Lung (tissue), 11 donors: ENCODE measurements at regions not wholly inside any gene's neighbourhood (a gene's known extent, or its start where the extent isn't known, plus 50 kb on each side); places are given as distances from the start of the nearest gene placed in this dataset.
"Not testable (repeated sequence)": the region's sequence is repeated elsewhere in the genome, so short reads cannot be mapped to it uniquely, and the experiment has no call there.

Experiments
- ATAC-seq: fragments of 200-7000 bp; cut with Tn5 transposase; one replicate; pipeline ENCODE4 v1.9.1; 2020; ENCODE audit warnings: moderate number of reproducible peaks; ENCODE audit not compliant: insufficient read depth, low FRiP score
- DNase-seq, 3 donors: peaks; one replicate each; pipeline ENCODE4 v3.0.0-alpha.2; 2013 to 2017
- H3K27ac ChIP-seq, 2 donors: one replicate each; pipeline ENCODE4 v1.5.1; 2013; ENCODE audit warnings: mild to moderate bottlenecking in 2 of 2, moderate library complexity in 2 of 2, control low read depth in 1 of 2, inconsistent platforms in 1 of 2, low read depth in 1 of 2, low read length in 1 of 2
- H3K27me3 ChIP-seq, 3 donors: one replicate each; pipeline ENCODE4 v1.5.1; 2013; ENCODE audit warnings: low read length in 2 of 3; ENCODE audit not compliant: control insufficient read depth in 3 of 3, insufficient read depth in 3 of 3
- H3K36me3 ChIP-seq, 4 donors: one replicate each; pipeline ENCODE4 v1.5.1; 2013; ENCODE audit warnings: low read length in 4 of 4, mild to moderate bottlenecking in 1 of 4, moderate library complexity in 1 of 4; ENCODE audit not compliant: control insufficient read depth in 4 of 4, insufficient read depth in 4 of 4
- H3K4me1 ChIP-seq, 5 donors: one replicate each; pipeline ENCODE4 v1.5.1; 2013; ENCODE audit warnings: low read length in 5 of 5, mild to moderate bottlenecking in 2 of 5, moderate library complexity in 1 of 5; ENCODE audit not compliant: control insufficient read depth in 5 of 5, insufficient read depth in 5 of 5
- H3K4me3 ChIP-seq: one replicate; pipeline ENCODE4 v1.5.1; 2013; ENCODE audit warnings: mild to moderate bottlenecking, control low read depth, moderate library complexity
- H3K9ac ChIP-seq, 2 donors: one replicate each; pipeline ENCODE4 v1.5.1; 2013; ENCODE audit warnings: low read length in 2 of 2, control low read depth in 1 of 2; ENCODE audit not compliant: insufficient read depth in 1 of 2
- H3K9me3 ChIP-seq, 4 donors: one replicate each; pipeline ENCODE4 v1.5.1; 2013; ENCODE audit warnings: low read length in 3 of 4, mild to moderate bottlenecking in 1 of 4, moderate library complexity in 1 of 4; ENCODE audit not compliant: control insufficient read depth in 4 of 4, insufficient read depth in 3 of 4
- WGBS, 2 donors: extraction: QIAGEN DNeasy Blood & Tissue Kit; methylation state at CpG; one replicate each; pipeline ENCODE4 v1.1.7; 2013; 5-methylcytosine and 5-hydroxymethylcytosine counted together
- TF ChIP-seq, protein P1 (sequence below): IDR thresholded peaks from 2 replicates; pipeline ENCODE4 v1.5.1; 2012; ENCODE audit warnings: mild to moderate bottlenecking; ENCODE audit errors: control extremely low read depth, extremely low read depth
- donor health status: control.
- donor health status: control.
- donor health status: Bipolar disorder and iron deficiency.
- donor health status: healthy.
- donor health status: DM: yes; HTN: yes; CAD: no.

DNA sequence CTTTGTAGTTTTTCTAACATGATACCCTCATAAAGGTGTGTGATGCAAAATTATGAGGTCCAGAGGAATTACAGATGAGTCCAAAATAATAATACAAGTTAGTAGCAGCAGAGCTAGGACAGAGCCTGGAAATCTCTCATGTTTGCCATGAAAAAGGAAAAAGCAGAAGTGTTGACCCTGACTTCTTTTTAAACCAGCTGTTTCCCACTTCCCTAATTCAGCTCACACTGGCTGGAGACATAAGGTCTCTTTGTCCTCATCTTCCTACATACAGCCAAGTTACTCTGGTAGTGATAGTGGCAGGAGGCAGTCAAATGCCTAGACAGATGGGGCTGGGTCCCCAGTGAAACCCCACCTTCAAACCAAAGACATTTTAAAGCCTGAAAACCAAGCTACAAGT is 269.2 kb downstream of the C7orf25 start:
- DNase-seq: no peak
- no peak for ATAC-seq
- Histone ChIP-seq H3K27me3 (no peaks in the 10 kb centered on the region), H3K4me3 (no peak overlapping the region), H3K36me3 (no peaks in the 10 kb centered on the region), H3K4me1 (no peaks in the 10 kb centered on the region), H3K9me3 (peaks cover 0 to 2% (median 0%) of the 10 kb centered on the region in 4 donors), H3K9ac (no peak overlapping the region), H3K27ac (no peak overlapping the region)
- TF ChIP-seq, protein P1, sequence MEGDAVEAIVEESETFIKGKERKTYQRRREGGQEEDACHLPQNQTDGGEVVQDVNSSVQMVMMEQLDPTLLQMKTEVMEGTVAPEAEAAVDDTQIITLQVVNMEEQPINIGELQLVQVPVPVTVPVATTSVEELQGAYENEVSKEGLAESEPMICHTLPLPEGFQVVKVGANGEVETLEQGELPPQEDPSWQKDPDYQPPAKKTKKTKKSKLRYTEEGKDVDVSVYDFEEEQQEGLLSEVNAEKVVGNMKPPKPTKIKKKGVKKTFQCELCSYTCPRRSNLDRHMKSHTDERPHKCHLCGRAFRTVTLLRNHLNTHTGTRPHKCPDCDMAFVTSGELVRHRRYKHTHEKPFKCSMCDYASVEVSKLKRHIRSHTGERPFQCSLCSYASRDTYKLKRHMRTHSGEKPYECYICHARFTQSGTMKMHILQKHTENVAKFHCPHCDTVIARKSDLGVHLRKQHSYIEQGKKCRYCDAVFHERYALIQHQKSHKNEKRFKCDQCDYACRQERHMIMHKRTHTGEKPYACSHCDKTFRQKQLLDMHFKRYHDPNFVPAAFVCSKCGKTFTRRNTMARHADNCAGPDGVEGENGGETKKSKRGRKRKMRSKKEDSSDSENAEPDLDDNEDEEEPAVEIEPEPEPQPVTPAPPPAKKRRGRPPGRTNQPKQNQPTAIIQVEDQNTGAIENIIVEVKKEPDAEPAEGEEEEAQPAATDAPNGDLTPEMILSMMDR: no peak

DNA sequence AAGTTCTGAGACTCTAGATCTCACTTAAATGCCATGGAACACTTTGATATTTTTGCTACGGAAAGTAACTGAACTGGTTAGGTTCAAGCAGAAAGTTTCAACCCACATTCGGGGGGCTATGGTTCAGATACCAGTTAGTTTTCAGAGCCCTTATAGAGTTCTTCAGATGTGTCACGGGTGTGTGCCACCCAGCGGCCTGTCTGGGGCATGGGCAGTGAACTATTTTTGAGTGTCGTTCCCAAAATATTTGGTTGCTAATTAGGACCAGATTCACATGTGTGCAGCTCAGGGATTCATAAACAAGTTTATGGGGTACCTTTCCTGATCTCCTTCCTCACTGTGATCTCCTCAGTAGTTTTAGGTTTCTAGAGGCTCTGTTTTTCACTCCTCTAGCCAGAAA is 271.9 kb downstream of the C7orf25 start:
- no peak overlapping the region for H3K27ac ChIP-seq
- TF ChIP-seq, protein P1: no peak
- ATAC-seq (no peak), DNase-seq (no peak)
- H3K9me3 ChIP-seq: peaks cover 0 to 2% (median 0%) of the 10 kb centered on the region in 4 donors
- WGBS, 2 donors: 87% methylated on average over 5 of the region's 5 CpGs
- no peak overlapping the region for H3K4me3 ChIP-seq
- H3K4me1 ChIP-seq: no peaks in the 10 kb centered on the region
- H3K9ac ChIP-seq: no peak overlapping the region
- no peaks in the 10 kb centered on the region for H3K27me3 ChIP-seq
- H3K36me3 ChIP-seq: no peaks in the 10 kb centered on the region

DNA sequence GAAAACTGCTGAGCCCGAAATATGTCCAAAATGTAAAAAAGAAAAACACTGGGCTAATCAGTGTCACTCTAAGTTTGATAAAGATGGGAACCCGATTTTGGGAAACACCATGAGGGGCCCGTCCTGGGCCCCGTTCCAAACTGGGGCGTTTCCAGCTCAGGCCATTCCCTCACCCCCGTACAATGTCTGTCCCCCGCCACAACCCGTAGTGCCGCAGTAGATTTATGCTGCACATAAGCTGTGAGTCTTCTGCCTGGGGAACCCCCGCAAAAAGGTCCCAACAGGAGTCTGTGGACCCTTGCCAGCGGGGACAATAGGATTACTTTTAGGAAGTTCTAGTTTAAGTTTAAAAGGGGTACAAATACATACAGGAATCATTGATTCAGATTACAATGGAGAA is 275.5 kb downstream of the C7orf25 start:
- H3K9ac ChIP-seq: peak overlapping the region in 1 of 2 donors; percentile 7
- H3K9me3 ChIP-seq, H3K4me3 ChIP-seq, H3K27me3 ChIP-seq, H3K36me3 ChIP-seq, H3K4me1 ChIP-seq, H3K27ac ChIP-seq, ATAC-seq: not testable (repeated sequence)
- peak in 1 of 3 donors; percentile 19 for DNase-seq
- WGBS, 2 donors: 87% methylated on average over 11 of the region's 11 CpGs

DNA sequence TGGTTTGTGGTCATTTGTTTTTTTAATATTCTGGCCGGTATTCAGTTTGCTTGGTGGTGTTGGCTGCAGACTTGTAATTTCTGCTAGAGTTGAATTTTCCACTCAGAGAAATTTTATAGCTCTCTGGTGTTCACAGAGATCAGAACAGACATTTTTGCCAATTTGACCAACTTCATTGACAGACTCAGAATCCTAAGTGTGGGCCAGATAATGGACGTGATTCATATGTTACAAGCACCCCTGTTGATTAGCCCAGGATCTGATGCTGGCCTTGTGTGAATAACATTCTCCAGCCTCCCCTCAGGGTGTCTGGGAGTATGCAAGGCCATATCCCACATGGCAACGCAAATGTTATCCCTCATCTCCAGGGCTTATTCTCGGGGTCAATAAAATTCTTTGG is 283.8 kb downstream of the C7orf25 start:
- Histone ChIP-seq H3K27me3 (no peaks in the 10 kb centered on the region), H3K4me1 (peaks cover 0 to 3% (median 0%) of the 10 kb centered on the region in 5 donors), H3K27ac (no peak overlapping the region), H3K9ac (no peak overlapping the region), H3K9me3 (no peaks in the 10 kb centered on the region), H3K4me3 (no peak overlapping the region), H3K36me3 (no peaks in the 10 kb centered on the region)
- TF ChIP-seq, protein P1: no peak
- DNase-seq: no peak
- 74 to 82% methylated on average over 4 of the region's 4 CpGs for WGBS, 2 donors
- ATAC-seq: no peak
